Hepatocyte (in vitro differentiated cells): ENCODE measurements at regions not wholly inside any gene's neighbourhood (a gene's known extent, or its start where the extent isn't known, plus 50 kb on each side); places are given as distances from the start of the nearest gene placed in this dataset.

Experiments used
- DNase-seq: peaks from one replicate; pipeline ENCODE4 v3.0.0-alpha.2; 2016; ENCODE audit warnings: low spot score
- H2AFZ ChIP-seq: fragments of 200-600 bp; sonication (generic); 2 replicates; pipeline ENCODE4 v1.6.0; 2016; ENCODE audit warnings: antibody characterized with exemption, mild to moderate bottlenecking
- H3K27ac ChIP-seq: fragments of 200-600 bp; sonication (generic); 2 replicates; pipeline ENCODE4 v1.5.1; 2016; ENCODE audit warnings: mild to moderate bottlenecking
- H3K27me3 ChIP-seq: fragments of 200-600 bp; sonication (generic); 2 replicates; pipeline ENCODE4 v1.6.1; 2016
- H3K36me3 ChIP-seq: fragments of 200-600 bp; sonication (generic); replicated peaks from 2 replicates; pipeline ENCODE4 v1.5.1; 2016; ENCODE audit warnings: low read depth; ENCODE audit not compliant: insufficient read depth
- H3K4me1 ChIP-seq: fragments of 200-600 bp; sonication (generic); 2 replicates; pipeline ENCODE4 v1.5.1; 2016; ENCODE audit warnings: mild to moderate bottlenecking, moderate library complexity; ENCODE audit not compliant: insufficient read depth
- H3K4me2 ChIP-seq: fragments of 200-600 bp; sonication (generic); 2 replicates; pipeline ENCODE4 v1.6.0; 2016
- H3K4me3 ChIP-seq: fragments of 200-600 bp; sonication (generic); 2 replicates; pipeline ENCODE4 v1.5.1; 2016; ENCODE audit warnings: mild to moderate bottlenecking
- H3K79me2 ChIP-seq: fragments of 200-600 bp; sonication (generic); 2 replicates; pipeline ENCODE4 v1.6.0; 2017; ENCODE audit warnings: mild to moderate bottlenecking
- H3K9me2 ChIP-seq: fragments of 200-600 bp; sonication (generic); replicated peaks from 2 replicates; pipeline ENCODE4 v1.6.0; 2017; ENCODE audit warnings: mild to moderate bottlenecking; ENCODE audit not compliant: insufficient read depth
- H3K9me3 ChIP-seq: fragments of 200-600 bp; sonication (generic); 2 replicates; pipeline ENCODE4 v1.5.1; 2016; ENCODE audit warnings: low read depth, mild to moderate bottlenecking
- H4K20me1 ChIP-seq: fragments of 200-600 bp; sonication (generic); 2 replicates; pipeline ENCODE4 v1.6.0; 2016; ENCODE audit warnings: mild to moderate bottlenecking; ENCODE audit not compliant: insufficient read depth, poor library complexity, severe bottlenecking
- CTCF ChIP-seq: fragments of 200-600 bp; sonication (generic); IDR thresholded peaks from 2 replicates; pipeline ENCODE4 v1.5.1; 2016; ENCODE audit warnings: antibody characterized with exemption, mild to moderate bottlenecking; ENCODE audit not compliant: poor library complexity
- EZH2 ChIP-seq: fragments of 200-600 bp; sonication (generic); IDR thresholded peaks from 2 replicates; pipeline ENCODE4 v1.6.1; 2016; ENCODE audit warnings: antibody characterized with exemption, mild to moderate bottlenecking, borderline replicate concordance
- EZH2phosphoT487 ChIP-seq: fragments of 200-600 bp; sonication (generic); IDR thresholded peaks from one replicate; pipeline ENCODE4 v1.6.1; 2018; ENCODE audit warnings: antibody characterized with exemption, mild to moderate bottlenecking, low read depth, moderate library complexity; ENCODE audit not compliant: unreplicated experiment, severe bottlenecking
- WGBS: methylation state at CpG from one replicate; pipeline ENCODE4 v1.1.6; 2016; ENCODE audit warnings: low lambda C conversion rate; ENCODE audit errors: missing lambda C conversion rate; 5-methylcytosine and 5-hydroxymethylcytosine counted together

GRCh38 chr18:41751652-41752051 is 203.4 kb upstream of the PIK3C3 start:
- no peak for DNase-seq
- Histone ChIP-seq H3K9me2 (no peaks in the 10 kb centered on the region), H3K4me2 (no peak overlapping the region), H3K4me1 (no peaks in the 10 kb centered on the region), H3K79me2 (no peaks in the 10 kb centered on the region), H3K4me3 (no peak overlapping the region), H2AFZ (no peak overlapping the region), H3K36me3 (no peaks in the 10 kb centered on the region), H3K27me3 (no peaks in the 10 kb centered on the region), H4K20me1 (no peaks in the 10 kb centered on the region), H3K27ac (no peak overlapping the region), H3K9me3 (no peaks in the 10 kb centered on the region)
- TF ChIP-seq EZH2 (no peak), EZH2phosphoT487 (no peak), CTCF (no peak)
- WGBS = 74% methylated on average over 1 of the region's 1 CpG

- 71% methylated on average over 2 of the region's 2 CpGs for WGBS
Measured at GRCh38 chr18:41751161-41751560, 203.9 kb upstream of the PIK3C3 start.

GRCh38 chr18:41747723-41748242 is 207.3 kb upstream of the PIK3C3 start:
- Histone ChIP-seq H3K4me2 (no peak overlapping the region), H3K9me3 (no peaks in the 10 kb centered on the region), H3K4me1 (peaks cover 5% of the 10 kb centered on the region), H3K4me3 (no peak overlapping the region), H2AFZ (no peak overlapping the region), H3K79me2 (no peaks in the 10 kb centered on the region), H4K20me1 (no peaks in the 10 kb centered on the region), H3K27ac (no peak overlapping the region), H3K9me2 (no peaks in the 10 kb centered on the region), H3K27me3 (no peaks in the 10 kb centered on the region), H3K36me3 (no peaks in the 10 kb centered on the region)
- no peak for DNase-seq
- 73% methylated on average over 2 of the region's 2 CpGs for WGBS
- TF ChIP-seq CTCF = no peak
- TF ChIP-seq EZH2phosphoT487 = no peak
- TF ChIP-seq EZH2 = no peak

More at GRCh38 chr18:41751161-41751560, 203.9 kb upstream of the PIK3C3 start:
- Histone ChIP-seq H3K27me3 (no peaks in the 10 kb centered on the region), H3K4me1 (no peaks in the 10 kb centered on the region), H3K4me2 (no peak overlapping the region), H3K9me3 (no peaks in the 10 kb centered on the region), H3K9me2 (no peaks in the 10 kb centered on the region), H3K27ac (no peak overlapping the region), H4K20me1 (no peaks in the 10 kb centered on the region), H3K36me3 (no peaks in the 10 kb centered on the region), H2AFZ (no peak overlapping the region), H3K79me2 (no peaks in the 10 kb centered on the region), H3K4me3 (no peak overlapping the region)
- TF ChIP-seq EZH2phosphoT487 (no peak), CTCF (no peak), EZH2 (no peak)
- DNase-seq = no peak
